Left lung (tissue), 4 donors: ENCODE measurements at regions not wholly inside any gene's neighbourhood (a gene's known extent, or its start where the extent isn't known, plus 50 kb on each side); places are given as distances from the start of the nearest gene placed in this dataset.
A peak's percentile ranks its signal among the peaks of the same experiment; 100 is the strongest.

ENCODE experiments used
- ATAC-seq: fragments of 200-7000 bp; cut with Tn5 transposase; one replicate; pipeline ENCODE4 v1.9.1; 2020; ENCODE audit warnings: moderate library complexity
- DNase-seq, 4 donors: peaks; one replicate each; pipeline ENCODE4 v3.0.0-alpha.2; 2013 to 2020
- H3K27ac ChIP-seq, 2 donors: fragments of 200-600 bp; sonication (generic) in 1 of 2; one replicate each; pipeline versions ENCODE4 v1.5.0 to v1.8.0; 2020 to 2021
- H3K27me3 ChIP-seq, 2 donors: fragments of 200-600 bp; sonication (generic) in 1 of 2; one replicate each; pipeline versions ENCODE4 v1.5.0 to v1.8.0; 2020 to 2021
- H3K36me3 ChIP-seq, 2 donors: fragments of 200-600 bp; sonication (generic) in 1 of 2; one replicate each; pipeline versions ENCODE4 v1.5.0 to v1.8.0; 2020 to 2021
- H3K4me1 ChIP-seq, 2 donors: fragments of 200-600 bp; one replicate each; pipeline ENCODE4 v1.8.0; 2021
- H3K4me3 ChIP-seq, 2 donors: fragments of 200-600 bp; sonication (generic) in 1 of 2; one replicate each; pipeline versions ENCODE4 v1.5.0 to v1.8.0; 2020 to 2021; ENCODE audit warnings: mild to moderate bottlenecking in 1 of 2
- H3K9me3 ChIP-seq, 2 donors: fragments of 200-600 bp; sonication (generic) in 1 of 2; one replicate each; pipeline versions ENCODE4 v1.5.0 to v1.8.0; 2020 to 2021
- CTCF ChIP-seq, 2 donors: fragments of 200-600 bp; sonication (generic) in 1 of 2; IDR thresholded peaks; one replicate each; pipeline versions ENCODE4 v1.5.0 to v1.8.0; 2021; ENCODE audit warnings: antibody characterized with exemption in 2 of 2
- intact Hi-C, 2 donors: fragments of 100-400 bp; cut with DNase I; formaldehyde crosslinking; loops; one replicate each; pipeline versions ENCODE4 v1.11.2 to v1.14.2; 2022
- donor health status: DM: no; HTN: yes; CAD: no.
- donor health status: DM: no; HTN: no; CAD: no.

GRCh38 chr3:182455011-182455410, 338.3 kb upstream of the ATP11B start:
- H3K4me3 ChIP-seq: no peak overlapping the region
- no peak for TF ChIP-seq CTCF (IDR thresholded peaks at IDR 0.05)
- H3K4me1 ChIP-seq: no peaks in the 10 kb centered on the region
- no peaks in the 10 kb centered on the region for H3K36me3 ChIP-seq
- DNase-seq: no peak
- no peak overlapping the region for H3K27ac ChIP-seq
- intact Hi-C loops: no loop called here
- ATAC-seq: no peak
- no peaks in the 10 kb centered on the region for H3K27me3 ChIP-seq
- peaks cover 0 to 2% of the 10 kb centered on the region in 2 donors for H3K9me3 ChIP-seq

GRCh38 chr3:182460303-182460702, 333.0 kb upstream of the ATP11B start:
- no peak for ATAC-seq

GRCh38 chr3:182462152-182462551, 331.2 kb upstream of the ATP11B start:
- Histone ChIP-seq H3K4me1 (no peaks in the 10 kb centered on the region), H3K27ac (no peak overlapping the region), H3K9me3 (peaks cover 0 to 4% of the 10 kb centered on the region in 2 donors), H3K36me3 (no peaks in the 10 kb centered on the region), H3K27me3 (no peaks in the 10 kb centered on the region), H3K4me3 (no peak overlapping the region)
- DNase-seq: no peak
- no peak for TF ChIP-seq CTCF (IDR thresholded peaks at IDR 0.05)
- intact Hi-C loops: no loop called here
- ATAC-seq: no peak

More at GRCh38 chr3:182460303-182460702, 333.0 kb upstream of the ATP11B start:
- no peak overlapping the region for H3K27ac ChIP-seq
- DNase-seq: no peak
- no peak for TF ChIP-seq CTCF (IDR thresholded peaks at IDR 0.05)
- H3K27me3 ChIP-seq: no peaks in the 10 kb centered on the region
- intact Hi-C loops: no loop called here
- no peaks in the 10 kb centered on the region for H3K36me3 ChIP-seq
- peaks cover 0 to 4% of the 10 kb centered on the region in 2 donors for H3K9me3 ChIP-seq
- no peak overlapping the region for H3K4me3 ChIP-seq
- H3K4me1 ChIP-seq: no peaks in the 10 kb centered on the region

- Histone ChIP-seq H3K27ac (no peak overlapping the region), H3K36me3 (no peaks in the 10 kb centered on the region), H3K9me3 (peaks cover 0 to 6% of the 10 kb centered on the region in 2 donors), H3K27me3 (no peaks in the 10 kb centered on the region), H3K4me3 (no peak overlapping the region), H3K4me1 (no peaks in the 10 kb centered on the region)
- DNase-seq (no peak), ATAC-seq (peak; percentile 62)
- TF ChIP-seq CTCF (IDR thresholded peaks at IDR 0.05): no peak
- intact Hi-C loops: no loop called here
These were observed 328.7 kb upstream of the ATP11B start for GRCh38 chr3:182464513-182465145.

- TF ChIP-seq CTCF (IDR thresholded peaks at IDR 0.05): no peak
- ATAC-seq (no peak), DNase-seq (no peak)
- no peak overlapping the region for H3K27ac ChIP-seq
- H3K36me3 ChIP-seq: no peaks in the 10 kb centered on the region
- H3K27me3 ChIP-seq: no peaks in the 10 kb centered on the region
- no peaks in the 10 kb centered on the region for H3K4me1 ChIP-seq
- H3K9me3 ChIP-seq: peaks cover 0 to 7% of the 10 kb centered on the region in 2 donors
- H3K4me3 ChIP-seq: no peak overlapping the region
- intact Hi-C loops: no loop called here
These were observed 327.8 kb upstream of the ATP11B start for GRCh38 chr3:182465301-182466185.
